Heart left ventricle (tissue), 16 donors: ENCODE measurements at regions not wholly inside any gene's neighbourhood (a gene's known extent, or its start where the extent isn't known, plus 50 kb on each side); places are given as distances from the start of the nearest gene placed in this dataset.

ENCODE experiments used
- ATAC-seq, 4 donors: fragments of 200-7000 bp; cut with Tn5 transposase; one replicate each; pipeline ENCODE4 v1.9.1; 2020 to 2022; ENCODE audit warnings: moderate library complexity in 4 of 4, mild to moderate bottlenecking in 3 of 4, moderate number of reproducible peaks in 1 of 4
- DNase-seq, 5 donors: peaks; one replicate each; pipeline ENCODE4 v3.0.0-alpha.2; 2020
- H3K27ac ChIP-seq, 12 donors: fragments of 200-600 bp; sonication (generic) in 4 of 12; one replicate each; pipeline versions ENCODE4 v1.5.0 to v1.8.0; 2016 to 2022; ENCODE audit warnings: mild to moderate bottlenecking in 2 of 12
- H3K27me3 ChIP-seq, 9 donors: fragments of 200-600 bp; sonication (generic) in 2 of 9; one replicate each; pipeline versions ENCODE4 v1.5.1 to v1.8.0; 2016 to 2022; ENCODE audit warnings: mild to moderate bottlenecking in 3 of 9
- H3K36me3 ChIP-seq, 9 donors: fragments of 200-600 bp; sonication (generic) in 2 of 9; one replicate each; pipeline versions ENCODE4 v1.5.0 to v1.8.0; 2018 to 2022; ENCODE audit warnings: mild to moderate bottlenecking in 2 of 9
- H3K4me1 ChIP-seq, 12 donors: fragments of 200-600 bp; sonication (generic) in 4 of 12; one replicate each; pipeline versions ENCODE4 v1.5.0 to v1.8.0; 2016 to 2022; ENCODE audit warnings: mild to moderate bottlenecking in 3 of 12
- H3K4me3 ChIP-seq, 12 donors: fragments of 200-600 bp; sonication (generic) in 4 of 12; one replicate each; pipeline versions ENCODE4 v1.5.0 to v1.8.0; 2017 to 2022; ENCODE audit warnings: mild to moderate bottlenecking in 9 of 12, moderate library complexity in 4 of 12
- H3K9me3 ChIP-seq, 12 donors: fragments of 200-600 bp; sonication (generic) in 4 of 12; one replicate each; pipeline versions ENCODE4 v1.5.0 to v1.8.0; 2016 to 2022; ENCODE audit warnings: mild to moderate bottlenecking in 1 of 12
- CTCF ChIP-seq, 12 donors: fragments of 200-600 bp; sonication (generic) in 4 of 12; IDR thresholded peaks; one replicate each; pipeline versions ENCODE4 v1.5.0 to v1.8.0; 2018 to 2022; ENCODE audit warnings: antibody characterized with exemption in 12 of 12, mild to moderate bottlenecking in 5 of 12
- POLR2A ChIP-seq, 2 donors: fragments of 450-650 bp; IDR thresholded peaks; one replicate each; pipeline ENCODE4 v1.6.1; 2017; ENCODE audit warnings: antibody characterized with exemption in 2 of 2, mild to moderate bottlenecking in 2 of 2, moderate library complexity in 2 of 2
- WGBS, 4 donors: extraction: QIAGEN DNeasy Blood & Tissue Kit in 2 of 4; methylation state at CpG; one replicate each; pipeline versions ENCODE4 v1.1.5 to v1.1.7; 2013 to 2018; 5-methylcytosine and 5-hydroxymethylcytosine counted together
- intact Hi-C, 10 donors: fragments of 100-400 bp; cut with DNase I; formaldehyde crosslinking; loops; one replicate each; pipeline versions ENCODE4 v1.11.1 to v1.14.2; 2022
- donor health status: ischemic (EF 13 %, LVEDD 7.1; RV severe dilation, severe dysfunction).
- donor health status: healthy with polysubstance abuse.
- donor health status: DM: no; HTN: yes; CAD: no.
- donor health status: DM: no; HTN: no; CAD: no.
- donor health status: ischemic (EF 25% LVEDD 6.9; RV normal size, moderate dysfunction).
- donor health status: ischemic (EF 25% LVEDD 5.7; RV mildly dilated, moderate dysfunction).
- donor health status: healthy.
- donor health status: DM: yes; HTN: yes; CAD: no.
- donor health status: ischemic (EF 35%, LVEDD 5.7; RV mildly dilated, moderate dysfunction).
- donor health status: nonischemic (EF 11% LVEDD 7.7; RV severe dilation, severe dysfunction).
- donor health status: DM: yes; HTN: yes; CAD: no.
- donor health status: PGD.
- donor health status: ischemic (EF 29% LVEDD 5.4; RV normal size, mild dysfunction).
- donor health status: nonischemic (EF 23%, LVEDD 6.1; RV moderate dilation, normal function).

- TF ChIP-seq POLR2A (IDR thresholded peaks at IDR 0.05) (no peak), CTCF (IDR thresholded peaks at IDR 0.05) (no peak)
- Histone ChIP-seq H3K4me3 (no peak overlapping the region), H3K27me3 (peaks cover 0 to 5% (median 0%) of the 10 kb centered on the region in 9 donors), H3K4me1 (peaks cover 0 to 15% (median 6%) of the 10 kb centered on the region in 12 donors), H3K9me3 (no peaks in the 10 kb centered on the region), H3K36me3 (no peaks in the 10 kb centered on the region), H3K27ac (no peak overlapping the region)
- no peak for ATAC-seq
- DNase-seq = no peak
- 80 to 83% (median 83%) methylated on average over 4 of the region's 4 CpGs for WGBS, 4 donors
- intact Hi-C loops = no loop called here
Observed at GRCh38 chr7:25304691-25305090, 76.4 kb upstream of the NPVF start.

GRCh38 chr7:25305831-25306230 lies 77.5 kb upstream of the NPVF start:
- Histone ChIP-seq H3K9me3 (no peaks in the 10 kb centered on the region), H3K27ac (no peak overlapping the region), H3K4me1 (peaks cover 0 to 15% (median 6%) of the 10 kb centered on the region in 12 donors), H3K27me3 (peaks cover 0 to 5% (median 0%) of the 10 kb centered on the region in 9 donors), H3K4me3 (no peak overlapping the region), H3K36me3 (no peaks in the 10 kb centered on the region)
- 81 to 100% (median 91%) methylated on average over 1 of the region's 1 CpG for WGBS, 4 donors
- no peak for ATAC-seq
- TF ChIP-seq CTCF (IDR thresholded peaks at IDR 0.05) (no peak), POLR2A (IDR thresholded peaks at IDR 0.05) (no peak)
- intact Hi-C loops = no loop called here
- DNase-seq = no peak

- DNase-seq (no peak), ATAC-seq (no peak)
- 84 to 88% (median 85%) methylated on average over 1 of the region's 1 CpG for WGBS, 4 donors
- Histone ChIP-seq H3K27me3 (peaks cover 0 to 5% (median 0%) of the 10 kb centered on the region in 9 donors), H3K9me3 (no peaks in the 10 kb centered on the region), H3K36me3 (no peaks in the 10 kb centered on the region), H3K4me1 (peaks cover 0 to 15% (median 6%) of the 10 kb centered on the region in 12 donors), H3K27ac (no peak overlapping the region), H3K4me3 (no peak overlapping the region)
- TF ChIP-seq CTCF (IDR thresholded peaks at IDR 0.05) = no peak
- no peak for TF ChIP-seq POLR2A (IDR thresholded peaks at IDR 0.05)
- intact Hi-C loops = no loop called here
Observed at GRCh38 chr7:25307624-25308023, 79.3 kb upstream of the NPVF start.

GRCh38 chr7:25308246-25308645 lies 80.0 kb upstream of the NPVF start:
- Histone ChIP-seq H3K36me3 (no peaks in the 10 kb centered on the region), H3K27me3 (peaks cover 0 to 5% (median 0%) of the 10 kb centered on the region in 9 donors), H3K27ac (no peak overlapping the region), H3K4me3 (no peak overlapping the region), H3K4me1 (peaks cover 0 to 11% (median 6%) of the 10 kb centered on the region in 12 donors), H3K9me3 (no peaks in the 10 kb centered on the region)
- intact Hi-C loops = no loop called here
- 81 to 93% (median 86%) methylated on average over 4 of the region's 4 CpGs for WGBS, 4 donors
- DNase-seq = no peak
- no peak for TF ChIP-seq CTCF (IDR thresholded peaks at IDR 0.05)
- no peak for TF ChIP-seq POLR2A (IDR thresholded peaks at IDR 0.05)
- ATAC-seq = no peak
